ENCODE measurements at regions not wholly inside any gene's neighbourhood (a gene's known extent, or its start where the extent isn't known, plus 50 kb on each side); places are given as distances from the start of the nearest gene placed in this dataset.

DNA sequence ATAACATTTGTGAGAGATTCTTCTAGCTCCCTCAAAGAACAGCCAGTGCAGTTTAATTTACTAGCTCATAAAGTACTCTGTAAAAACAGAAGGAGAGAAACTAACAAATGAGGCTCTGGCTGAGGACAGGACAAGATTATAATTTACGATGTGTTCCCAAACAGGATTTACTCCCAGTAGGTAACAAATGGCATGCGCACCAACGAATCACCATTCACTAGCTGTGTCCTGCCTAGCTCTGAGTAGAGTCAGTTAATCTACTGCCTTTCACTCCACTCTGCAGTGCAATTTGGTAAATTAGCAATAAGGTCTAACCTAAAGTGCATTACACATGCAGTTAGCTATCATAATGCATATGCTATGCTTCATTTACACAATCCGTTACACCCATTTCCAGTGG is 497.4 kb upstream of the CCNG1 start:
- H3K9me3 ChIP-seq: no peaks in the 10 kb centered on the region
- DNase-seq (ENCODE audit: low read depth in 1 of 2, low spot score in 1 of 2) (no peak), FAIRE-seq (no peak), ATAC-seq (no peak)
- POLR2A ChIA-PET: no interaction called here
- H3K27ac ChIP-seq: no peak overlapping the region
- no peak overlapping the region for H3K4me2 ChIP-seq
- no peak for TF ChIP-seq MAZ (IDR thresholded peaks at IDR 0.05; ENCODE audit: borderline replicate concordance, low read depth, low read length)
- no peak for TF ChIP-seq ZNF302 (CRISPR knock-in tag; IDR thresholded peaks at IDR 0.05)
- TF ChIP-seq FOSB (CRISPR knock-in tag; IDR thresholded peaks at IDR 0.05): no peak
- TF ChIP-seq, protein P1, sequence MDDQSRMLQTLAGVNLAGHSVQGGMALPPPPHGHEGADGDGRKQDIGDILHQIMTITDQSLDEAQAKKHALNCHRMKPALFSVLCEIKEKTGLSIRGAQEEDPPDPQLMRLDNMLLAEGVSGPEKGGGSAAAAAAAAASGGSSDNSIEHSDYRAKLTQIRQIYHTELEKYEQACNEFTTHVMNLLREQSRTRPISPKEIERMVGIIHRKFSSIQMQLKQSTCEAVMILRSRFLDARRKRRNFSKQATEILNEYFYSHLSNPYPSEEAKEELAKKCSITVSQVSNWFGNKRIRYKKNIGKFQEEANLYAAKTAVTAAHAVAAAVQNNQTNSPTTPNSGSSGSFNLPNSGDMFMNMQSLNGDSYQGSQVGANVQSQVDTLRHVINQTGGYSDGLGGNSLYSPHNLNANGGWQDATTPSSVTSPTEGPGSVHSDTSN (IDR thresholded peaks at IDR 0.05): no peak
- no peak for TF ChIP-seq RARB (CRISPR knock-in tag; IDR thresholded peaks at IDR 0.05)
- no peak for TF ChIP-seq JUNB (IDR thresholded peaks at IDR 0.05)
- 34% methylated on average over 4 of the region's 4 CpGs for WGBS (ENCODE audit: missing lambda C conversion rate)
- H3K4me3 ChIP-seq: no peak overlapping the region
- CTCF ChIA-PET: no interaction called here
- H3K4me1 ChIP-seq: no peaks in the 10 kb centered on the region

DNA sequence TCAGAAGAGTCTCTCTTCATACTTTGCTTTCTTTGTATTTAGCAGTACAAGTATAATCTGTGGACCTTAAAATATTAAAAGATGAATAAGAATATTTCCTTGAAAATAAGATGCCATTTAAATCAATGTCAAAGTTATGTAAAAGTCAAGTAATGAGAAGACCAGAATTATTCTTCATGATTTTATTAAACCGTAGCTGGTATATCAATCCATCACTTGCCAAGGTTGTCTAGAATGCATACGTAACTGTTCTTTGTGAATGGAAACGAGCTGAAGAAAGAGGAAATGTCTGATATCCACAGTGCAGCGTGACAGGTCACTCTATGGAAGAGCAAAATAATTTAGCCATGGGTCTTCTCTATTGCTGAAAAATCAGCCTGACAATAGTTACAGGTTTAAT is 488.7 kb upstream of the CCNG1 start:
- FAIRE-seq (no peak), DNase-seq (ENCODE audit: low read depth in 1 of 2, low spot score in 1 of 2) (no peak), ATAC-seq (no peak)
- Histone ChIP-seq H3K4me1 (no peaks in the 10 kb centered on the region), H3K27ac (no peak overlapping the region), H3K4me3 (no peak overlapping the region), H3K4me2 (no peak overlapping the region), H3K9me3 (no peaks in the 10 kb centered on the region)
- POLR2A ChIA-PET: no interaction called here
- CTCF ChIA-PET: no interaction called here
- 5% methylated on average over 4 of the region's 4 CpGs for WGBS (ENCODE audit: missing lambda C conversion rate)
- no peak for TF ChIP-seq HDAC2 (IDR thresholded peaks at IDR 0.05)
- no peak for TF ChIP-seq HOXB5 (CRISPR knock-in tag; IDR thresholded peaks at IDR 0.05)
- TF ChIP-seq KDM5A (IDR thresholded peaks at IDR 0.05): no peak
- no peak for TF ChIP-seq SREBF2 (IDR thresholded peaks at IDR 0.05)
- TF ChIP-seq HEYL (CRISPR knock-in tag; IDR thresholded peaks at IDR 0.05): no peak
- TF ChIP-seq, protein P2, sequence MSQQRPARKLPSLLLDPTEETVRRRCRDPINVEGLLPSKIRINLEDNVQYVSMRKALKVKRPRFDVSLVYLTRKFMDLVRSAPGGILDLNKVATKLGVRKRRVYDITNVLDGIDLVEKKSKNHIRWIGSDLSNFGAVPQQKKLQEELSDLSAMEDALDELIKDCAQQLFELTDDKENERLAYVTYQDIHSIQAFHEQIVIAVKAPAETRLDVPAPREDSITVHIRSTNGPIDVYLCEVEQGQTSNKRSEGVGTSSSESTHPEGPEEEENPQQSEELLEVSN (IDR thresholded peaks at IDR 0.05; ENCODE audit: borderline replicate concordance, low read depth): no peak
- no peak for TF ChIP-seq SMC3 (IDR thresholded peaks at IDR 0.05)
- no peak for TF ChIP-seq CEBPB (IDR thresholded peaks at IDR 0.05)
- TF ChIP-seq, protein P3, sequence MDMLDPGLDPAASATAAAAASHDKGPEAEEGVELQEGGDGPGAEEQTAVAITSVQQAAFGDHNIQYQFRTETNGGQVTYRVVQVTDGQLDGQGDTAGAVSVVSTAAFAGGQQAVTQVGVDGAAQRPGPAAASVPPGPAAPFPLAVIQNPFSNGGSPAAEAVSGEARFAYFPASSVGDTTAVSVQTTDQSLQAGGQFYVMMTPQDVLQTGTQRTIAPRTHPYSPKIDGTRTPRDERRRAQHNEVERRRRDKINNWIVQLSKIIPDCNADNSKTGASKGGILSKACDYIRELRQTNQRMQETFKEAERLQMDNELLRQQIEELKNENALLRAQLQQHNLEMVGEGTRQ (IDR thresholded peaks at IDR 0.05): no peak
- no peak for TF ChIP-seq BHLHE40 (IDR thresholded peaks at IDR 0.05; ENCODE audit: low read depth, low read length)
- TF ChIP-seq TP53 (CRISPR knock-in tag; IDR thresholded peaks at IDR 0.05): no peak
- no peak for TF ChIP-seq JUN (IDR thresholded peaks at IDR 0.05)

DNA sequence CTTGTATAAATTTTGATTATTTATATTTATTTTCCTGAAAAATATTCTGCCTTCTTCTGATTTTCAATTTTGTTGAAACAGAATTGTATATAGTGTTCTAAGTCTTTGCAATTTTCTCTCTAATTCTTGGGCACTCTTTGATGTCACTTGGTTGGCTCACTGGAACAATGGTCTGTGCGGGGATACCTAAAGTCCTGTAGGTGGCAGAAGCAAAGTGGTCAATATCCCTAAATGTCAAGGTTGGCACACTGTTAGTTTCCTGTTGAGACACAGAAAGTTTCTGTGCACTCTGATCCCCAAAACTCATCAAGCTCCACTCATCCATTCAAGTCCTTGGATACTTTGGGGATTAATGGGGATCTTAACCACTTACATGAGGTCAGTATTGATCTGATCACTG is 480.8 kb upstream of the CCNG1 start:
- ATAC-seq (no peak), FAIRE-seq (no peak), DNase-seq (ENCODE audit: low read depth in 1 of 2, low spot score in 1 of 2) (no peak)
- H3K27ac ChIP-seq: no peak overlapping the region
- POLR2A ChIA-PET: no interaction called here
- 14% methylated on average over 1 of the region's 1 CpG for WGBS (ENCODE audit: missing lambda C conversion rate)
- no peaks in the 10 kb centered on the region for H3K9me3 ChIP-seq
- no peak overlapping the region for H3K4me3 ChIP-seq
- TF ChIP-seq, protein P1 (IDR thresholded peaks at IDR 0.05): no peak
- TF ChIP-seq HOXB13 (CRISPR knock-in tag; IDR thresholded peaks at IDR 0.05; ENCODE audit: low read depth) (no peak), FOSL2 (IDR thresholded peaks at IDR 0.05) (no peak), FOSL2 (CRISPR knock-in tag; IDR thresholded peaks at IDR 0.05) (no peak), HOXB5 (CRISPR knock-in tag; IDR thresholded peaks at IDR 0.05) (no peak), RCOR1 (IDR thresholded peaks at IDR 0.05; ENCODE audit: low read depth, low read length) (no peak), FOSB (CRISPR knock-in tag; IDR thresholded peaks at IDR 0.05) (no peak), RFX5 (IDR thresholded peaks at IDR 0.05) (no peak), NPAS2 (CRISPR knock-in tag; IDR thresholded peaks at IDR 0.05; ENCODE audit: borderline replicate concordance) (no peak), MYC (IDR thresholded peaks at IDR 0.05; ENCODE audit: borderline replicate concordance, low read length) (no peak), KDM5A (IDR thresholded peaks at IDR 0.05) (no peak), BHLHE40 (IDR thresholded peaks at IDR 0.05; ENCODE audit: low read depth, low read length) (no peak), ZNF302 (CRISPR knock-in tag; IDR thresholded peaks at IDR 0.05) (no peak)
- TF ChIP-seq, protein P4, sequence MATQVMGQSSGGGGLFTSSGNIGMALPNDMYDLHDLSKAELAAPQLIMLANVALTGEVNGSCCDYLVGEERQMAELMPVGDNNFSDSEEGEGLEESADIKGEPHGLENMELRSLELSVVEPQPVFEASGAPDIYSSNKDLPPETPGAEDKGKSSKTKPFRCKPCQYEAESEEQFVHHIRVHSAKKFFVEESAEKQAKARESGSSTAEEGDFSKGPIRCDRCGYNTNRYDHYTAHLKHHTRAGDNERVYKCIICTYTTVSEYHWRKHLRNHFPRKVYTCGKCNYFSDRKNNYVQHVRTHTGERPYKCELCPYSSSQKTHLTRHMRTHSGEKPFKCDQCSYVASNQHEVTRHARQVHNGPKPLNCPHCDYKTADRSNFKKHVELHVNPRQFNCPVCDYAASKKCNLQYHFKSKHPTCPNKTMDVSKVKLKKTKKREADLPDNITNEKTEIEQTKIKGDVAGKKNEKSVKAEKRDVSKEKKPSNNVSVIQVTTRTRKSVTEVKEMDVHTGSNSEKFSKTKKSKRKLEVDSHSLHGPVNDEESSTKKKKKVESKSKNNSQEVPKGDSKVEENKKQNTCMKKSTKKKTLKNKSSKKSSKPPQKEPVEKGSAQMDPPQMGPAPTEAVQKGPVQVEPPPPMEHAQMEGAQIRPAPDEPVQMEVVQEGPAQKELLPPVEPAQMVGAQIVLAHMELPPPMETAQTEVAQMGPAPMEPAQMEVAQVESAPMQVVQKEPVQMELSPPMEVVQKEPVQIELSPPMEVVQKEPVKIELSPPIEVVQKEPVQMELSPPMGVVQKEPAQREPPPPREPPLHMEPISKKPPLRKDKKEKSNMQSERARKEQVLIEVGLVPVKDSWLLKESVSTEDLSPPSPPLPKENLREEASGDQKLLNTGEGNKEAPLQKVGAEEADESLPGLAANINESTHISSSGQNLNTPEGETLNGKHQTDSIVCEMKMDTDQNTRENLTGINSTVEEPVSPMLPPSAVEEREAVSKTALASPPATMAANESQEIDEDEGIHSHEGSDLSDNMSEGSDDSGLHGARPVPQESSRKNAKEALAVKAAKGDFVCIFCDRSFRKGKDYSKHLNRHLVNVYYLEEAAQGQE (IDR thresholded peaks at IDR 0.05): no peak
- TF ChIP-seq, protein P5, sequence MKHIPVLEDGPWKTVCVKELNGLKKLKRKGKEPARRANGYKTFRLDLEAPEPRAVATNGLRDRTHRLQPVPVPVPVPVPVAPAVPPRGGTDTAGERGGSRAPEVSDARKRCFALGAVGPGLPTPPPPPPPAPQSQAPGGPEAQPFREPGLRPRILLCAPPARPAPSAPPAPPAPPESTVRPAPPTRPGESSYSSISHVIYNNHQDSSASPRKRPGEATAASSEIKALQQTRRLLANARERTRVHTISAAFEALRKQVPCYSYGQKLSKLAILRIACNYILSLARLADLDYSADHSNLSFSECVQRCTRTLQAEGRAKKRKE (CRISPR knock-in tag; IDR thresholded peaks at IDR 0.05; ENCODE audit: low read depth): no peak
- H3K4me1 ChIP-seq: no peaks in the 10 kb centered on the region
- CTCF ChIA-PET: no interaction called here
- H3K4me2 ChIP-seq: no peak overlapping the region
